ENCODE measurements at regions not wholly inside any gene's neighbourhood (a gene's known extent, or its start where the extent isn't known, plus 50 kb on each side); places are given as distances from the start of the nearest gene placed in this dataset.

- no peak for TF ChIP-seq EZH2 (IDR thresholded peaks at IDR 0.05; ENCODE audit: borderline replicate concordance, control insufficient read depth, low read depth, low read length)
- TF ChIP-seq SMARCA5 (IDR thresholded peaks at IDR 0.05): no peak
- no peak for TF ChIP-seq USF1 (IDR thresholded peaks at IDR 0.05; ENCODE audit: borderline replicate concordance, extremely low read length, insufficient read depth, low read depth, low read length)
- TF ChIP-seq CTCF (IDR thresholded peaks at IDR 0.05 in 2 of 3, conservative IDR thresholded peaks at IDR 0.05 in 1 of 3; ENCODE audit: control insufficient read depth in 2 of 3, extremely low read depth in 1 of 3, insufficient read depth in 1 of 3, low read depth in 3 of 3, low read length in 3 of 3): no peak
- TF ChIP-seq USF2 (IDR thresholded peaks at IDR 0.05; ENCODE audit: borderline replicate concordance, low read depth, low read length): no peak
- no peak for TF ChIP-seq POLR2A (IDR thresholded peaks at IDR 0.05; ENCODE audit: low read depth, low read length)
- no peak for TF ChIP-seq SIN3A (IDR thresholded peaks at IDR 0.05; ENCODE audit: low read depth, low read length)
- TF ChIP-seq CHD4 (IDR thresholded peaks at IDR 0.05): no peak
- TF ChIP-seq POLR2AphosphoS5 (IDR thresholded peaks at IDR 0.05; ENCODE audit: low read length): no peak
Observed at GRCh38 chr15:61656391-61656790, 403.9 kb downstream of the VPS13C start.
